ENCODE measurements at regions not wholly inside any gene's neighbourhood (a gene's known extent, or its start where the extent isn't known, plus 50 kb on each side); places are given as distances from the start of the nearest gene placed in this dataset.

GRCh38 chr16:73154063-73154870 is 106.3 kb upstream of the ZFHX3 start:
- no peak overlapping the region for H3K27ac ChIP-seq (ENCODE audit: low read depth, low read length)
- no peaks in the 10 kb centered on the region for H3K36me3 ChIP-seq (ENCODE audit: control insufficient read depth, low read length)
- no peaks in the 10 kb centered on the region for H3K9me2 ChIP-seq (replicated peaks; ENCODE audit: control insufficient read depth, low read length)
- H3K27me3 ChIP-seq (ENCODE audit: control insufficient read depth, low read length), result no peaks in the 10 kb centered on the region
- H3K79me2 ChIP-seq (ENCODE audit: control insufficient read depth, low read length), result no peaks in the 10 kb centered on the region
- no peak overlapping the region for H3K4me2 ChIP-seq (ENCODE audit: low read length)
- H3K4me1 ChIP-seq (ENCODE audit: control insufficient read depth, low read length), result peaks cover 6% of the 10 kb centered on the region
- no peaks in the 10 kb centered on the region for H3F3A ChIP-seq (ENCODE audit: control insufficient read depth, insufficient read depth)
- no peak overlapping the region for H3K4me3 ChIP-seq (ENCODE audit: low read length)
- no peaks in the 10 kb centered on the region for H4K20me1 ChIP-seq (ENCODE audit: control insufficient read depth, insufficient read depth, low read depth, low read length)
- TF ChIP-seq EZH2phosphoT487 (IDR thresholded peaks at IDR 0.05; ENCODE audit: borderline replicate concordance, low read length) (no peak), CTCF (IDR thresholded peaks at IDR 0.05; ENCODE audit: low read depth, low read length, poor library complexity, severe bottlenecking) (no peak)
- no peaks in the 10 kb centered on the region for H3K9me3 ChIP-seq (ENCODE audit: control insufficient read depth, insufficient read depth, low read length)

GRCh38 chr16:73152386-73153125 is 104.6 kb upstream of the ZFHX3 start:
- TF ChIP-seq EZH2phosphoT487 (IDR thresholded peaks at IDR 0.05; ENCODE audit: borderline replicate concordance, low read length) (no peak), CTCF (IDR thresholded peaks at IDR 0.05; ENCODE audit: low read depth, low read length, poor library complexity, severe bottlenecking) (no peak)
- no peaks in the 10 kb centered on the region for H4K20me1 ChIP-seq (ENCODE audit: control insufficient read depth, insufficient read depth, low read depth, low read length)
- no peaks in the 10 kb centered on the region for H3K36me3 ChIP-seq (ENCODE audit: control insufficient read depth, low read length)
- no peak overlapping the region for H3K4me2 ChIP-seq (ENCODE audit: low read length)
- no peaks in the 10 kb centered on the region for H3K27me3 ChIP-seq (ENCODE audit: control insufficient read depth, low read length)
- H3K27ac ChIP-seq (ENCODE audit: low read depth, low read length), result no peak overlapping the region
- H3K4me3 ChIP-seq (ENCODE audit: low read length), result no peak overlapping the region
- H3F3A ChIP-seq (ENCODE audit: control insufficient read depth, insufficient read depth), result no peaks in the 10 kb centered on the region
- no peaks in the 10 kb centered on the region for H3K9me3 ChIP-seq (ENCODE audit: control insufficient read depth, insufficient read depth, low read length)
- H3K9me2 ChIP-seq (replicated peaks; ENCODE audit: control insufficient read depth, low read length), result no peaks in the 10 kb centered on the region
- H3K4me1 ChIP-seq (ENCODE audit: control insufficient read depth, low read length), result peaks cover 6% of the 10 kb centered on the region
- H3K79me2 ChIP-seq (ENCODE audit: control insufficient read depth, low read length), result no peaks in the 10 kb centered on the region

- no peaks in the 10 kb centered on the region for H3K9me3 ChIP-seq (ENCODE audit: control insufficient read depth, insufficient read depth, low read length)
- H3F3A ChIP-seq (ENCODE audit: control insufficient read depth, insufficient read depth), result no peaks in the 10 kb centered on the region
- H3K36me3 ChIP-seq (ENCODE audit: control insufficient read depth, low read length), result no peaks in the 10 kb centered on the region
- no peak overlapping the region for H3K27ac ChIP-seq (ENCODE audit: low read depth, low read length)
- peaks cover 6% of the 10 kb centered on the region for H3K4me1 ChIP-seq (ENCODE audit: control insufficient read depth, low read length)
- H4K20me1 ChIP-seq (ENCODE audit: control insufficient read depth, insufficient read depth, low read depth, low read length), result no peaks in the 10 kb centered on the region
- H3K79me2 ChIP-seq (ENCODE audit: control insufficient read depth, low read length), result no peaks in the 10 kb centered on the region
- H3K27me3 ChIP-seq (ENCODE audit: control insufficient read depth, low read length), result no peaks in the 10 kb centered on the region
- H3K9me2 ChIP-seq (replicated peaks; ENCODE audit: control insufficient read depth, low read length), result no peaks in the 10 kb centered on the region
- no peak overlapping the region for H3K4me2 ChIP-seq (ENCODE audit: low read length)
- TF ChIP-seq EZH2phosphoT487 (IDR thresholded peaks at IDR 0.05; ENCODE audit: borderline replicate concordance, low read length) (no peak), CTCF (IDR thresholded peaks at IDR 0.05; ENCODE audit: low read depth, low read length, poor library complexity, severe bottlenecking) (no peak)
- no peak overlapping the region for H3K4me3 ChIP-seq (ENCODE audit: low read length)
Observed at GRCh38 chr16:73151941-73152340, 104.0 kb upstream of the ZFHX3 start.

Measured in DOHH2 (cell line).